ENCODE measurements at regions not wholly inside any gene's neighbourhood (a gene's known extent, or its start where the extent isn't known, plus 50 kb on each side); places are given as distances from the start of the nearest gene placed in this dataset.

DNA sequence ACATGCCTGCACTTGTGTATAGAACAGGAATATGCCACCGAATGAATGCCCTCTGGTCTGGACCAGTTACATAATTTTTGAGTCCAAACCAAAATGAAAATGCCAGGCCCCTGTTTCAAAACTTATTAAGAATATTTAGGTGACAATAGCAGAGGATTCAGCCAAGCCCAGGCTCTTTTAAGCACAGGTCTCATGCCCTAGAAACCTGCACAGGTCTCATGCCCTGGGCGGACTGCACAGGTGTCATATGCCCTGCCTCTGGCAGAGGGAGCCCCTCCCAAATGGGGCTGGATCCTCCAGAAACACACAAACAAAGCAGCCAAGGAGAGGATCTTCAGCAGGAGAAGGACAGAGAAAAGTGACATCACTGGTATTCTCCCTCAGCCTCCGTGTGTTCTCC is 605.4 kb upstream of the NRP1 start:
- Histone ChIP-seq H3K27ac (ENCODE audit: insufficient read depth, low read depth, low read length, poor library complexity, severe bottlenecking) (no peak overlapping the region), H3K36me3 (ENCODE audit: control insufficient read depth, insufficient read depth, low read length) (no peaks in the 10 kb centered on the region), H3K4me3 (ENCODE audit: insufficient read depth, low read depth, low read length) (no peak overlapping the region), H3K9me3 (ENCODE audit: control insufficient read depth, low read length) (no peaks in the 10 kb centered on the region), H3K4me1 (ENCODE audit: control insufficient read depth, insufficient read depth, low read length) (peaks cover 7% of the 10 kb centered on the region), H3K27me3 (ENCODE audit: control insufficient read depth, insufficient read depth, low read length, poor library complexity, severe bottlenecking) (no peaks in the 10 kb centered on the region)
- 70 to 74% methylated on average over 3 of the region's 3 CpGs for WGBS, 2 experiments

- no peak overlapping the region for H3K27ac ChIP-seq (ENCODE audit: insufficient read depth, low read depth, low read length, poor library complexity, severe bottlenecking)
- H3K27me3 ChIP-seq (ENCODE audit: control insufficient read depth, insufficient read depth, low read length, poor library complexity, severe bottlenecking): no peaks in the 10 kb centered on the region
- H3K9me3 ChIP-seq (ENCODE audit: control insufficient read depth, low read length): no peaks in the 10 kb centered on the region
- H3K4me1 ChIP-seq (ENCODE audit: control insufficient read depth, insufficient read depth, low read length): peaks cover 7% of the 10 kb centered on the region
- WGBS, 2 experiments: 88 to 89% methylated on average over 3 to 4 of the region's 4 CpGs
- H3K36me3 ChIP-seq (ENCODE audit: control insufficient read depth, insufficient read depth, low read length): no peaks in the 10 kb centered on the region
- H3K4me3 ChIP-seq (ENCODE audit: insufficient read depth, low read depth, low read length): no peak overlapping the region
Observed at GRCh38 chr10:33939410-33939809, 604.9 kb upstream of the NRP1 start.

DNA sequence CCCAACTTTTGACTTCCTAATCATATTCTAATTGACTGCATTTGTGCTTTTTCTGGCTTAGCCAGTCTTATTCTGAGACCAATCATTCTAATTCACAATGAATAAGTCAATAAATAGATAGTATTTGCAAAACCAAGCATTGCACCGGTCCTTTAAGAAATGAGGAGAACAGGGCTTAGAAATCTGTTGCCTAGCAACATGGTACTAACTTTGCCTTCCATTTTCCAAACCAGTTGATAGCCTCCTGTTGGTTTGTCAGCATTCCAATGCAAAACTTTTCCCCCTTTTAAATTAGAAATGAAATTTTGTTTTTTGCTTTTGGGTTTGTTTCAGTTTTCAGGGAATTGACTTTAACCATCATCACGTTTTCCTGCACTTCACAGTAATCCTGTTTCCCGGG is 603.5 kb upstream of the NRP1 start:
- WGBS, 2 experiments: 86 to 93% methylated on average over 3 of the region's 3 CpGs
- no peaks in the 10 kb centered on the region for H3K27me3 ChIP-seq (ENCODE audit: control insufficient read depth, insufficient read depth, low read length, poor library complexity, severe bottlenecking)
- no peak overlapping the region for H3K4me3 ChIP-seq (ENCODE audit: insufficient read depth, low read depth, low read length)
- peaks cover 7% of the 10 kb centered on the region for H3K4me1 ChIP-seq (ENCODE audit: control insufficient read depth, insufficient read depth, low read length)
- no peaks in the 10 kb centered on the region for H3K9me3 ChIP-seq (ENCODE audit: control insufficient read depth, low read length)
- no peaks in the 10 kb centered on the region for H3K36me3 ChIP-seq (ENCODE audit: control insufficient read depth, insufficient read depth, low read length)
- H3K27ac ChIP-seq (ENCODE audit: insufficient read depth, low read depth, low read length, poor library complexity, severe bottlenecking): no peak overlapping the region

DNA sequence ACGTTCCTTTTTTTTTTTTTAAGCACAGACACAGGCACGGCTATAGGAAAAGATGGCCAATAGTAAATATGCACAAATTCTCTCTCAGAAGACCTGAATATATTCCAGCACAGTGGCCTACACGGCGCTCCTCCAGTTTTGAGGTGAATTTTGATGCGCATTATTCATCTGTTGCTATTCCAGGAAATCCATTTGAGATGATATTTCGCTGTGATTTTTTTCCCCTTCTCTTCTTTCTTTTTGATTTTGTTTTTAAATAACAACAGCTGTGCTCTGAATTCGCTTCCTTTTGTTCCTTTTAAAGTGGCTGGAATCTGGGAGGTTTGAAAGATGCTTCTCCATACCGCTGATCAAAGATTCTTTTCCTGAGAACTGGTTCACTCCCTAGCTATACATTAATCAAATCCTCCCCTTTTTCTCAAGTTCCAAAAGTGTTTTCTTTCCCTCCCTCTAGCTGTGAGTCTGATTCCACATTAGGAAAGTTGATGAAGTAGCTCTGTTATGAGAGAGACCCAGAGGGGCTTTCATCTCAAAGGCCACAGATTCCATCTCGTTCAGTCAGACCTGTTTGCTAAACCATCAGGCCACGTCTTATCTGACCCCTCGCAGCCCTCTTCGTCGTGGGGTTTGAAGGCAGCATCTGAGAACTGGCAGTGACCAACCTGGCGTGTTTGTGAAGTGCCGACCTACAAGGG is 602.7 kb upstream of the NRP1 start:
- Histone ChIP-seq H3K9me3 (ENCODE audit: control insufficient read depth, low read length) (no peaks in the 10 kb centered on the region), H3K36me3 (ENCODE audit: control insufficient read depth, insufficient read depth, low read length) (no peaks in the 10 kb centered on the region), H3K27me3 (ENCODE audit: control insufficient read depth, insufficient read depth, low read length, poor library complexity, severe bottlenecking) (no peaks in the 10 kb centered on the region), H3K4me3 (ENCODE audit: insufficient read depth, low read depth, low read length) (no peak overlapping the region), H3K27ac (ENCODE audit: insufficient read depth, low read depth, low read length, poor library complexity, severe bottlenecking) (no peak overlapping the region), H3K4me1 (ENCODE audit: control insufficient read depth, insufficient read depth, low read length) (peaks cover 7% of the 10 kb centered on the region)
- WGBS, 2 experiments: 83 to 84% methylated on average over 15 of the region's 15 CpGs

GRCh38 chr10:33935350-33935749 is 600.9 kb upstream of the NRP1 start:
- no peaks in the 10 kb centered on the region for H3K36me3 ChIP-seq (ENCODE audit: control insufficient read depth, insufficient read depth, low read length)
- H3K27ac ChIP-seq (ENCODE audit: insufficient read depth, low read depth, low read length, poor library complexity, severe bottlenecking): no peak overlapping the region
- no peaks in the 10 kb centered on the region for H3K9me3 ChIP-seq (ENCODE audit: control insufficient read depth, low read length)
- WGBS, 2 experiments: 52 to 59% methylated on average over 3 of the region's 3 CpGs
- peaks cover 7% of the 10 kb centered on the region for H3K4me1 ChIP-seq (ENCODE audit: control insufficient read depth, insufficient read depth, low read length)
- no peak overlapping the region for H3K4me3 ChIP-seq (ENCODE audit: insufficient read depth, low read depth, low read length)
- H3K27me3 ChIP-seq (ENCODE audit: control insufficient read depth, insufficient read depth, low read length, poor library complexity, severe bottlenecking): no peaks in the 10 kb centered on the region

DNA sequence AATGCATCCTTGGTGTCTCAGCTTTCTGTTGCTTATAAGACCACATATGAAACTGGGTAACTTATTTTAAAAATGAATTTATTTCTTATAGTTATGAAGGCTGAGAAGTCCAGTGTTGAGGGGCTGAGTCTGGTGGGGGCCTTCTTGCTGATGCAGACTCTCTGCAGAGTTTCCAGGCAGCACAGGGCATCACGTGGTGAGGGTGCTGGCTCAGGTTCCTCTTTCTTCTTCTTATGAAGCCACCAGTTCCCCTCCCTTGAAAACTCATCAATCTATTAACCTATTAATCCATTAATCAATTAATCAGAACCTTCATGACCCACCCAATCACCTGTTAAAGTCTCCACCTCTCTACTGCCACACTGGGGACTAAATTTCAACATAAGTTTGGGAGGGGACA is 595.6 kb upstream of the NRP1 start:
- Histone ChIP-seq H3K27me3 (ENCODE audit: control insufficient read depth, insufficient read depth, low read length, poor library complexity, severe bottlenecking) (no peaks in the 10 kb centered on the region), H3K36me3 (ENCODE audit: control insufficient read depth, insufficient read depth, low read length) (no peaks in the 10 kb centered on the region), H3K27ac (ENCODE audit: insufficient read depth, low read depth, low read length, poor library complexity, severe bottlenecking) (no peak overlapping the region), H3K4me3 (ENCODE audit: insufficient read depth, low read depth, low read length) (no peak overlapping the region), H3K9me3 (ENCODE audit: control insufficient read depth, low read length) (no peaks in the 10 kb centered on the region), H3K4me1 (ENCODE audit: control insufficient read depth, insufficient read depth, low read length) (no peaks in the 10 kb centered on the region)
- WGBS, 2 experiments: 83 to 89% methylated on average over 1 of the region's 1 CpG

- Histone ChIP-seq H3K4me3 (ENCODE audit: insufficient read depth, low read depth, low read length) (no peak overlapping the region), H3K27ac (ENCODE audit: insufficient read depth, low read depth, low read length, poor library complexity, severe bottlenecking) (no peak overlapping the region), H3K4me1 (ENCODE audit: control insufficient read depth, insufficient read depth, low read length) (no peaks in the 10 kb centered on the region), H3K9me3 (ENCODE audit: control insufficient read depth, low read length) (no peaks in the 10 kb centered on the region), H3K36me3 (ENCODE audit: control insufficient read depth, insufficient read depth, low read length) (no peaks in the 10 kb centered on the region), H3K27me3 (ENCODE audit: control insufficient read depth, insufficient read depth, low read length, poor library complexity, severe bottlenecking) (no peaks in the 10 kb centered on the region)
- WGBS, 2 experiments: 95 to 97% methylated on average over 7 of the region's 7 CpGs
Observed at GRCh38 chr10:33927347-33927746, 592.9 kb upstream of the NRP1 start.

GRCh38 chr10:33921970-33922605 is 587.6 kb upstream of the NRP1 start:
- Histone ChIP-seq H3K36me3 (ENCODE audit: control insufficient read depth, insufficient read depth, low read length) (no peaks in the 10 kb centered on the region), H3K4me1 (ENCODE audit: control insufficient read depth, insufficient read depth, low read length) (no peaks in the 10 kb centered on the region), H3K4me3 (ENCODE audit: insufficient read depth, low read depth, low read length) (no peak overlapping the region), H3K27ac (ENCODE audit: insufficient read depth, low read depth, low read length, poor library complexity, severe bottlenecking) (no peak overlapping the region), H3K27me3 (ENCODE audit: control insufficient read depth, insufficient read depth, low read length, poor library complexity, severe bottlenecking) (no peaks in the 10 kb centered on the region), H3K9me3 (ENCODE audit: control insufficient read depth, low read length) (no peaks in the 10 kb centered on the region)
- WGBS, 2 experiments: 92 to 94% methylated on average over 4 of the region's 5 CpGs

GRCh38 chr10:33920351-33920750 is 585.9 kb upstream of the NRP1 start:
- 86 to 90% methylated on average over 1 of the region's 1 CpG for WGBS, 2 experiments
- Histone ChIP-seq H3K4me3 (ENCODE audit: insufficient read depth, low read depth, low read length) (no peak overlapping the region), H3K36me3 (ENCODE audit: control insufficient read depth, insufficient read depth, low read length) (no peaks in the 10 kb centered on the region), H3K27ac (ENCODE audit: insufficient read depth, low read depth, low read length, poor library complexity, severe bottlenecking) (no peak overlapping the region), H3K9me3 (ENCODE audit: control insufficient read depth, low read length) (no peaks in the 10 kb centered on the region), H3K4me1 (ENCODE audit: control insufficient read depth, insufficient read depth, low read length) (no peaks in the 10 kb centered on the region), H3K27me3 (ENCODE audit: control insufficient read depth, insufficient read depth, low read length, poor library complexity, severe bottlenecking) (no peaks in the 10 kb centered on the region)

GRCh38 chr10:33919244-33919643 is 584.8 kb upstream of the NRP1 start:
- Histone ChIP-seq H3K27ac (ENCODE audit: insufficient read depth, low read depth, low read length, poor library complexity, severe bottlenecking) (no peak overlapping the region), H3K27me3 (ENCODE audit: control insufficient read depth, insufficient read depth, low read length, poor library complexity, severe bottlenecking) (no peaks in the 10 kb centered on the region), H3K36me3 (ENCODE audit: control insufficient read depth, insufficient read depth, low read length) (no peaks in the 10 kb centered on the region), H3K4me1 (ENCODE audit: control insufficient read depth, insufficient read depth, low read length) (no peaks in the 10 kb centered on the region), H3K9me3 (ENCODE audit: control insufficient read depth, low read length) (no peaks in the 10 kb centered on the region), H3K4me3 (ENCODE audit: insufficient read depth, low read depth, low read length) (no peak overlapping the region)
- WGBS, 2 experiments: 88 to 92% methylated on average over 1 of the region's 1 CpG

All from ectodermal cell (in vitro differentiated cells).